ENCODE measurements at regions not wholly inside any gene's neighbourhood (a gene's known extent, or its start where the extent isn't known, plus 50 kb on each side); places are given as distances from the start of the nearest gene placed in this dataset.

GRCh38 chr5:124692950-124693349 is 53.5 kb downstream of the ZNF608 start:
- DNase-seq: no peak
- H3K36me3 ChIP-seq (ENCODE audit: control insufficient read depth, insufficient read depth, low read length): no peaks in the 10 kb centered on the region
- no peak overlapping the region for H3K4me3 ChIP-seq (ENCODE audit: low read length)
- H3K9me3 ChIP-seq (replicated peaks; ENCODE audit: control insufficient read depth, low read depth, low read length): no peaks in the 10 kb centered on the region
- no CpG with 5 or more reads among the region's 2 CpGs for WGBS (ENCODE audit: insufficient coverage)
- no peaks in the 10 kb centered on the region for H3K4me1 ChIP-seq (ENCODE audit: control insufficient read depth, insufficient read depth, low read length)
- no peaks in the 10 kb centered on the region for H3K27me3 ChIP-seq (ENCODE audit: control insufficient read depth, insufficient read depth, low read length)
- no peak overlapping the region for H3K27ac ChIP-seq (ENCODE audit: low read length)

- H3K27me3 ChIP-seq (ENCODE audit: control insufficient read depth, insufficient read depth, low read length): no peaks in the 10 kb centered on the region
- peak; percentile 80 for DNase-seq
- WGBS (ENCODE audit: insufficient coverage): 60% methylated on average over 1 of the region's 3 CpGs
- no peak overlapping the region for H3K27ac ChIP-seq (ENCODE audit: low read length)
- H3K36me3 ChIP-seq (ENCODE audit: control insufficient read depth, insufficient read depth, low read length): no peaks in the 10 kb centered on the region
- H3K9me3 ChIP-seq (replicated peaks; ENCODE audit: control insufficient read depth, low read depth, low read length): no peaks in the 10 kb centered on the region
- no peak overlapping the region for H3K4me3 ChIP-seq (ENCODE audit: low read length)
- no peaks in the 10 kb centered on the region for H3K4me1 ChIP-seq (ENCODE audit: control insufficient read depth, insufficient read depth, low read length)
Observed at GRCh38 chr5:124692324-124692723, 54.1 kb downstream of the ZNF608 start.

- no peaks in the 10 kb centered on the region for H3K36me3 ChIP-seq (ENCODE audit: control insufficient read depth, insufficient read depth, low read length)
Observed at GRCh38 chr5:124689653-124690052, 56.8 kb downstream of the ZNF608 start.

GRCh38 chr5:124686239-124687004 is 60.0 kb downstream of the ZNF608 start:
- H3K27me3 ChIP-seq (ENCODE audit: control insufficient read depth, insufficient read depth, low read length): no peaks in the 10 kb centered on the region
- WGBS (ENCODE audit: insufficient coverage): 94% methylated on average over 2 of the region's 3 CpGs
- no peak overlapping the region for H3K27ac ChIP-seq (ENCODE audit: low read length)
- DNase-seq: no peak
- H3K4me1 ChIP-seq (ENCODE audit: control insufficient read depth, insufficient read depth, low read length): peaks cover 6% of the 10 kb centered on the region
- H3K36me3 ChIP-seq (ENCODE audit: control insufficient read depth, insufficient read depth, low read length): no peaks in the 10 kb centered on the region
- no peaks in the 10 kb centered on the region for H3K9me3 ChIP-seq (replicated peaks; ENCODE audit: control insufficient read depth, low read depth, low read length)
- no peak overlapping the region for H3K4me3 ChIP-seq (ENCODE audit: low read length)

More at GRCh38 chr5:124689653-124690052, 56.8 kb downstream of the ZNF608 start:
- DNase-seq: no peak
- Histone ChIP-seq H3K9me3 (replicated peaks; ENCODE audit: control insufficient read depth, low read depth, low read length) (no peaks in the 10 kb centered on the region), H3K27ac (ENCODE audit: low read length) (no peak overlapping the region), H3K4me1 (ENCODE audit: control insufficient read depth, insufficient read depth, low read length) (peaks cover 6% of the 10 kb centered on the region), H3K27me3 (ENCODE audit: control insufficient read depth, insufficient read depth, low read length) (no peaks in the 10 kb centered on the region), H3K4me3 (ENCODE audit: low read length) (no peak overlapping the region)

GRCh38 chr5:124685404-124685930 is 61.0 kb downstream of the ZNF608 start:
- Histone ChIP-seq H3K27ac (ENCODE audit: low read length) (no peak overlapping the region), H3K4me1 (ENCODE audit: control insufficient read depth, insufficient read depth, low read length) (peaks cover 6% of the 10 kb centered on the region), H3K27me3 (ENCODE audit: control insufficient read depth, insufficient read depth, low read length) (no peaks in the 10 kb centered on the region), H3K4me3 (ENCODE audit: low read length) (no peak overlapping the region), H3K36me3 (ENCODE audit: control insufficient read depth, insufficient read depth, low read length) (no peaks in the 10 kb centered on the region), H3K9me3 (replicated peaks; ENCODE audit: control insufficient read depth, low read depth, low read length) (no peaks in the 10 kb centered on the region)
- DNase-seq: no peak
- no CpG with 5 or more reads among the region's 3 CpGs for WGBS (ENCODE audit: insufficient coverage)

GRCh38 chr5:124683917-124684555 is 62.4 kb downstream of the ZNF608 start:
- Histone ChIP-seq H3K4me1 (ENCODE audit: control insufficient read depth, insufficient read depth, low read length) (peaks cover 8% of the 10 kb centered on the region), H3K27me3 (ENCODE audit: control insufficient read depth, insufficient read depth, low read length) (no peaks in the 10 kb centered on the region), H3K9me3 (replicated peaks; ENCODE audit: control insufficient read depth, low read depth, low read length) (no peaks in the 10 kb centered on the region), H3K36me3 (ENCODE audit: control insufficient read depth, insufficient read depth, low read length) (no peaks in the 10 kb centered on the region), H3K4me3 (ENCODE audit: low read length) (no peak overlapping the region), H3K27ac (ENCODE audit: low read length) (no peak overlapping the region)
- DNase-seq: no peak
- no CpG with 5 or more reads among the region's 2 CpGs for WGBS (ENCODE audit: insufficient coverage)

- H3K4me3 ChIP-seq (ENCODE audit: low read length): no peak overlapping the region
- WGBS (ENCODE audit: insufficient coverage): 100% methylated on average over 2 of the region's 4 CpGs
- DNase-seq: no peak
- H3K9me3 ChIP-seq (replicated peaks; ENCODE audit: control insufficient read depth, low read depth, low read length): no peaks in the 10 kb centered on the region
- no peaks in the 10 kb centered on the region for H3K27me3 ChIP-seq (ENCODE audit: control insufficient read depth, insufficient read depth, low read length)
- no peak overlapping the region for H3K27ac ChIP-seq (ENCODE audit: low read length)
- H3K4me1 ChIP-seq (ENCODE audit: control insufficient read depth, insufficient read depth, low read length): peaks cover 26% of the 10 kb centered on the region
- no peaks in the 10 kb centered on the region for H3K36me3 ChIP-seq (ENCODE audit: control insufficient read depth, insufficient read depth, low read length)
Observed at GRCh38 chr5:124679578-124680199, 66.8 kb downstream of the ZNF608 start.

GRCh38 chr5:124678922-124679519 is 67.4 kb downstream of the ZNF608 start:
- Histone ChIP-seq H3K4me3 (ENCODE audit: low read length) (no peak overlapping the region), H3K27me3 (ENCODE audit: control insufficient read depth, insufficient read depth, low read length) (no peaks in the 10 kb centered on the region), H3K9me3 (replicated peaks; ENCODE audit: control insufficient read depth, low read depth, low read length) (no peaks in the 10 kb centered on the region), H3K27ac (ENCODE audit: low read length) (peak overlapping the region; percentile 87), H3K4me1 (ENCODE audit: control insufficient read depth, insufficient read depth, low read length) (peaks cover 26% of the 10 kb centered on the region), H3K36me3 (ENCODE audit: control insufficient read depth, insufficient read depth, low read length) (no peaks in the 10 kb centered on the region)
- 50% methylated on average over 4 of the region's 8 CpGs for WGBS (ENCODE audit: insufficient coverage)
- DNase-seq: no peak

- H3K36me3 ChIP-seq (ENCODE audit: control insufficient read depth, insufficient read depth, low read length): no peaks in the 10 kb centered on the region
- WGBS (ENCODE audit: insufficient coverage): 83% methylated on average over 1 of the region's 4 CpGs
- H3K9me3 ChIP-seq (replicated peaks; ENCODE audit: control insufficient read depth, low read depth, low read length): no peaks in the 10 kb centered on the region
- no peak overlapping the region for H3K4me3 ChIP-seq (ENCODE audit: low read length)
- H3K27me3 ChIP-seq (ENCODE audit: control insufficient read depth, insufficient read depth, low read length): no peaks in the 10 kb centered on the region
- peak overlapping the region; percentile 87 for H3K27ac ChIP-seq (ENCODE audit: low read length)
- DNase-seq: no peak
- H3K4me1 ChIP-seq (ENCODE audit: control insufficient read depth, insufficient read depth, low read length): peaks cover 26% of the 10 kb centered on the region
Observed at GRCh38 chr5:124678468-124678867, 68.0 kb downstream of the ZNF608 start.

Measured in muscle of leg (tissue), 3 donors.